Stimulated activated CD8-positive, alpha-beta memory T cell treated with anti-CD3 and anti-CD28 coated beads, Interleukin-7, amount 100 ng/mL, for 4 hours (primary cell): ENCODE measurements at regions not wholly inside any gene's neighbourhood (a gene's known extent, or its start where the extent isn't known, plus 50 kb on each side); places are given as distances from the start of the nearest gene placed in this dataset.

Source experiments
- DNase-seq, 2 donors: peaks; one replicate each; pipeline ENCODE4 v3.0.0-alpha.2; 2020; ENCODE audit warnings: low read depth in 2 of 2

DNA sequence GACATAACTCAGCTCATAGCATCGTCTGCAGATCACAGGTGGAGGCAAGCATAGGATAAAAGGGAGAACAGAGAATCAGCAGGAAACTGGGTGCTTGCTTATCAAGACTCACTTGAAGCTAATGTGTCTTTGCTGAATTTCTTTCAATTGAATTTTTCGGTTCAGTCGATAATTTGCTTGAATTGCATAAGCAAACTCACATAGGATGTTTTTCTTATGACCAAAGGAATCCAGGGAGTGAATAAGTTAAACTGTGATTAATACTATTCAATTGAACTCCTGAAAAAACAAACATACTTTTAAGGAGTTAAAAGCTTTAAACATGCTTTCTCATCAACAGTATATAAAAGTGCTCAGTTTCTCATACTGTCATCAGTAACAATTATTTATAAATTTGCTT lies 707.1 kb upstream of the ACVR2A start:
- DNase-seq, result no peak

DNA sequence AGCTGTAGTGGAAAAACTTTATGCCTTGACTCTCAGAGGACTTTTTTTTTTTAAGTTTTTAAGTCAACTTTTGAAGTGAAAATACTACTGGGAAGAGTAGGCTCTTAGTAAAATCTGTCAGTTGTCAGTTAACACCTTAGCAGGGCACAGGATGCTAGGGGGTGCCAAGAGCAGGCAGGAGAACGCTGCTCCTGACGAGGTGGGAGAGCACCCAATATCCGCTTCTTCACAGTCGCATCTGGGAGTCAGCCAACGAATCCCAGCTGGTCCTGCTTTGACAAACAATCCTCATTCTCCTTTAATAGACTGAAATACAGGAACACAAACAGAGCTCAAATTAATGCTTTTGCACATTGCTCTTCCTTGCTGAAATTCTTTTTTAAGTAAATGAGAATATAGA lies 709.5 kb upstream of the ACVR2A start:
- DNase-seq, result no peak

DNA sequence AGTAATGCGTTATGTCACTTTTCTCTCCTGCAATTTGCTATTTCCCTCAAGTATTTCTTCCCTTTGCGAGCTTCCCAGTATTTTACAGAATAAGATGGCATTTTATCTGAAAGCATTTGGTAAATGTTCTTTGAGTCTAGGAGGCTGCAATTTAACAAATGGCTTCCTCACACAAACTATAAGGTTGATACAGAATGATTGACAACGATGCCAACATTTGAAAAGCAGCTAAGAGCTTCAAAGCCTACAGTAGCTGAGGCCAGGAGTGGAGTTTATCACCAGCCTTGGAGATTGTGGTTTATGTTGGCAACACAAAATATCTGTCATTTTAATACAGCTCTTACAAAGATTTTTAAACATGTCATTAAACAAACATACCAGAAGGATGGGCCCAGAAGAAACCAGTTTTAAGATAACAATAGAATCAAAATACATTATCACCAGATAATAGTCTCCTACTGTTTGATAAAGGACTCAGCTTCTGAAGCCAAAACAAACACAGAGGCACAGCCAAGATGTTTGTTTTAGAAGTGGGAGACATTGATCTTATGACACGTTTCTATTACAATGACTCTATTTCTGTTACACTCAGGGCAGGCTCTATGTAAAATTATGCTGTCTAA lies 711.4 kb upstream of the ACVR2A start:
- no peak for DNase-seq

DNA sequence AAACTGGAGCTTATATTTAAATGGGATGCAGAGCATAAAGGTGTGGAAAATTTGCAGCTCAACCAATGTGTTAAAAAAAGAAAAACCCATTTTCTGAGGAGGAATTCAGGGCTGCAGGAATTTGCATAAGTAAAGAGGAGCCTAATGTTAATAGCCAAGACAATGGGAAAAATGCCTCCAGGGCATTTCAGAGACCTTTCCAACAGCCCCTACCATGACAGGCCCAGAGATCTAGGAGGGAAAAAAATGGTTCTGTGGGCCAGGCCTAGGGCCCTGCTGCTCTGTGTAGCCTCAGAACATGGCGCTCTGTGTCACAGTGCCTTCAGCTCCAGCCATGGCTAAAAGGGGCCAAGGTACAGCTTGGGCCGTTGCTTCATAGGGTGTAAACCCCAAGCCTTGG lies 719.7 kb upstream of the ACVR2A start:
- DNase-seq, result no peak

DNA sequence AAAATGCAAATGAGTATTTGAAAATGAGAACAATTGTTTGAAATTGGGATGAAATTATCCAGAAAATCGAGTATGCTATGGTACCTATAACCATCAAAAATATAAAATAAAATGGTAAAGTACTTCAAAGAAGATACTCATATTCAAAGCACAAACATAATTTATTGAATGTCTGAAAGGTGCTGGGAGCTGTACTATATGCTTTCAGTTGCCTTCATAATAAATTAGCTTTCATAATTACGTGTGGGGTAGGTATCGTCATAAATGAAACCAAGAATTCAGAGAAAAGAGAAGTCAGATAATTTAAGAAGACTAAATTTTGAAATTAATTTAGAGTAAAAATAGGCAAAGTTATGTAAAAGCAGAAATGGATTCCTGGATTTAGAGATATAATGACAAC lies 721.9 kb upstream of the ACVR2A start:
- no peak for DNase-seq

DNA sequence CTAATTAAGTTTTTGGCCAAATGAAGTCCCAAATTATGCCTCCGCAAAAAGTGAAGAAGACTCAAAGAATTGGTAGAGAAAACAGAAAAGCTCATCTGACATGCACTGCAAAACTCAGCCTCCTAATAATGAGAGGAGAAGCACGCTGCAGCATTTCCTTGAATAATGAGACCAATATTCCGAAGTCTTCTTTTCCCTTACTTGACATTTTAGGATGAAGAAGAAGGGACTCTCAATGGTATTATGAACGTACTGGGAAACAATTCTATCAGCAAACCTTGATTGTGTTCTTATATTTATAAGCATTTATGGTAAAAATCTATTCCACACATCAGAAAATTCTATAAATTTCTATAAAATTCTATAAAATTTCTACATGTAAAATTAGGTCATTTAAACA lies 733.9 kb upstream of the ACVR2A start:
- no peak for DNase-seq

DNA sequence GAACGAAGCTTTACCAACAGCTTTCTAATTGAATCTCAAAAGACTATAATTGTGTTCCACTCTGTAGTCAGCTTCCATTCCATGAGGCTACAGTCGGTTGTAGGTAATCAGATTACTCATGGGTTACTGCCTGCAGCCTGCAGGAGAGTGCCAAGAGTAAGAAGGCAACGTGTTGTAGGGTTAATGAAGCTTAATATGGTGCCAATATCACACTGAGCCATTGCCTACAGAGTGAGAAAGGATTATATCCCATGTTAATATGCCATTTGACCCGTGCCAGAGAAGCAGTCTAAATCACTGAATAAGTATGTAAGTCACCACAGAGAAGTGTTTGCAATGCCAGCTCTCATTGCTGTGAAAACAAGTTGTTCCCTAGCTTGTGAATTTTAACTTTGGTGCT lies 734.5 kb upstream of the ACVR2A start:
- no peak for DNase-seq

DNA sequence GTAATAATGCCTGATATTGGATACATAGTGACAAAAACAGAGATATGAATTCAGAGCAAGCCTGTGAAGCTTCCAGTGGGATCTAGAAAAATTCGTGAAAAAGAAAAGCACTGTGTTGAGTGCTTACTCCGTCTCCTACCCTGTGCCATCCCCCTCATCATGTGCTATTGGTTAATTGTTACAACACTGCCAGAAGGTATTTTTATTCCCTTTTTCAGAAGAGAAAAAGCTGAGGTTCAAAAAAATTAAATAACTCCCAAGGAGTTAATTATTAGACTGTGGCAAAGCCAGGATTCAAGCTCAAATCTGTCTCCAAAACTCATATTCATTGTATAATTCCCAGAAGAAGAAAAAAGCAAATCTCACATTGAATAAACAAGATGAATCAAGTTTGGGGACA lies 735.5 kb upstream of the ACVR2A start:
- DNase-seq, result no peak

DNA sequence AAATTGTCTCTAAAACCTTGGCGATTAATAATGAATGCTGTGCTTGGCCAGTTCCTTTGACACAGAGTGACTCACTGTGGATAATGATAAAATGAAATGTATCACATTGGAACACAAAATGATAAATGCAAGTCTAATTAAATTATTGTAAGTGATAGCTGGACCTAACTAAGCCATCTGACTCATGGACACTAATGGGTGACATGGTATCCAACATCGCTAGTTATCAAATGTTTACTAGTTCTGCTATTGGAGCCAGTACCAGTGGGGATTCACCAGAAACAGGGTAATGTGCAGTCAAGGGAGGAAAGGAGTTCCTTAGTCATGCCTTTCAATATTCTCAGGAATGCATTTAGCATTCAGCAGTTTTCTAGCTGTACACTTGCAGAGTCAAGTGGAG lies 736.3 kb upstream of the ACVR2A start:
- no peak for DNase-seq

DNA sequence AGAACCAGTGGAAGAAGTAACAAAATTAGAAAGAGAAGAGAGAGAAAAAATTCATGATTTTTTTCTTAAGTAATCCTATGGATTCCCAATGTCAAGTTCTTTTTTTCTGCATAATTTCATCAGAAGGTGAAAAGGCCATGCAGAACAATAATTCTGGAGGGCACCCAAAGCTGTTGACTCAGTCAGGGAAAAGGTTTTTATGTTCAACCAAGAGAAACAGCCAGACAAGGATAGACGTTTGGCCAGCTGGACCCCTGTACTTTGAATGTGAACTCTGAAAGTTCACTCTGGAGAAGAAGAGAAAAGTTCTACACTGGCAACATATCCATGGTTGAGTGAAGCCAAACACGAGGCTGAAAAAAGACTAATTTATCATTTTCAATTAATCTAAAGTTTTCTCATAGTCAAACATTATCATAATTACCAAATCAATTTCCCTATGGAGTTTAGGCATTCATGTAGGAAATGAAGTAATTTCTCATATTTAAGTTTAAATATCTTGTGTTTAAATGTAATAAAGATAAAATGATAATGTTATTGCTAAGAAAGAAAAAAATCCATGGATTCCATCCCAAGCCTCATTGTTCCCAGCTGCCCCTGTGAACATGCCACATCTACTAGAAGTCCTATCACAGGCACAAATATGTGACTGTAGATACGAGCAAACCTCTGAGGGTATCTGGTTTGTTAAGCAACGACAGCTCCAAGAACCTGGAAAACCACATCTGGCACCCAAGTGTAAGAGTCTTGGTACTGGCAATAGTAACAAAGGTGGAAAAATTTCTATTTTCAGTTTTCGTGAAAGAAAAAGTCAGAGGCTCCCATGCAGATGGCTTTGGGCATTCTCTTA lies 742.7 kb upstream of the ACVR2A start:
- no peak for DNase-seq

DNA sequence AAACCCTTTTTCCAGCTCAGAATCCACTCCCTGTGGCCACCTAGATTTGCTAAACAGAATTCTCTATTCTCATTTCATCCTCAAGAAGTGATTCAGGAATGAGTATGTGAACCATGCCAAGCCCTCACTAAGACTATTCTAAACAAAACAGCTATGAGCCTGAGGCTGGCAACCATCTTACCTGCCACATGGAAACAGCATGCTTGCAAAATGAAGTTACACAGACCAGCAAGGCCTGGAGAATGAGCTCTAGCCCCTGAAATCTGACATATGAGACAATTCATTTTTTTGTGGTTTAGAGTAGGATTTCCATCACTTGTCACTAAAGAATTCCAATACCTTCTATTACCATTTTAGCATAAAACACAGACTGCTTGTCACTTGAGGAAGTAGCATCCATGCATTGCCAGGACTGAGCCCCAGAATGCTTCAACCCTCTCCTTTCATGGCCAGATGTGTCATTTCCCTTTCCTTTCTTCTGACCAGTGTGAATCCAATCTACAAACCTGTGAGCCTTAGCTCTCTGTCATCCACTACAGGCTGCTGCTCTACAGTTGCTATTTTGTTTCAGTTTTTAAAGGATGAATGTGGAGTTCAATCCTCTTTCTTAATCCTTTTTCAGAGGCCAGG lies 744.3 kb upstream of the ACVR2A start:
- DNase-seq, result no peak

DNA sequence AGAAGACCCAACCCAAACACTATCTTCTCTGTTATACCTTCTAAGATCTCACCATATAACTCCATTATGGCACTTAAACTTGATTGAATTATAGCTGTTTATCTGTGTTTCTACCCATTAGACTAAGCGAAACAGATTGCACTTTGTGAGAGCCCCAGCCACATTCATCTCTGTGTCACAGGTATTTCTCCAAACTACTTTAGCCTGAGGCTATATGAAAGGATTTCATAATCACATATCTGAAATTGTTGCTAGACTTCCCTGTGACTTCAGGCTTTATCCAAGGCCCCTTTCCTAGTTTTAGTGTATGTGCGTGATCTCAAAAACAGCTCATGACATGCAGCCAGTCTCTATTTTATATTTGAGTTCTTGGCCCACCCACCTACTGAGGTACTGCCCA lies 745.0 kb upstream of the ACVR2A start:
- DNase-seq, result no peak

DNA sequence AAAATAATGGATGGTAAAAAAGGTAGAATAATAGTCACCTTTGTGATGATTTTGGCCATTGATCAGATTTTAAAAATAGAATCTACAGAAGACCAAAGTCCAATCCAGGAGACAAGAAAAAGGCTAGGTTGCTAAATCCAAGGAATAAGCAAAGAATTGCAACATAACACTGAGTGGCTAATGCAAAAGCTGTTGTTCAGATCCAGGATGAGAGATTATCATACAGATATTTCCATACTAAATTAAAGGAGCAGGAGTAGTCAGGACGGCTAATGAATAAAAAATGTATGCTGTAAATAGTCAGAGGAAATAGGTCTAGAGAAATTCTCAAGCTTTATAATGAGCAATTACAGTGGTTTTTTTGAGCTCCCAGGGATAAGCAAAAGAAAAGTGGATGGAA lies 745.9 kb upstream of the ACVR2A start:
- no peak for DNase-seq

DNA sequence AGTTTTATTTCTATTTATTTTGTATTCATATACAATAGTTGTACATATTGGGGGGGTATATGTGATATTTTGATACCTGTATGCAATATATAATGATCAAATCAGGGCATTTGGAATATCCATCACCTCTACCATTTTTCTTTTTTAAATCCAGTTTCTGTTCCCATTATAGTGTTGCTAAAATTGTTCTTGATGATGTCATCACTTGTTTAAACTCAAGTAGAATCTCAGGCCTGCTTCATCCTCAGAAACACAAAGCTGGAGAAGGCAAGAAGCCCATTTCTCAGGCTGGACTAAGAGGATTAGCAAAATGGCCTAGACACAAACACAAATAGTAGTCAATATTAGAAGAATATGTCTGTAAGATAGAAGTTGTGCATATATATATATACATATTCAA lies 747.1 kb upstream of the ACVR2A start:
- no peak for DNase-seq

DNA sequence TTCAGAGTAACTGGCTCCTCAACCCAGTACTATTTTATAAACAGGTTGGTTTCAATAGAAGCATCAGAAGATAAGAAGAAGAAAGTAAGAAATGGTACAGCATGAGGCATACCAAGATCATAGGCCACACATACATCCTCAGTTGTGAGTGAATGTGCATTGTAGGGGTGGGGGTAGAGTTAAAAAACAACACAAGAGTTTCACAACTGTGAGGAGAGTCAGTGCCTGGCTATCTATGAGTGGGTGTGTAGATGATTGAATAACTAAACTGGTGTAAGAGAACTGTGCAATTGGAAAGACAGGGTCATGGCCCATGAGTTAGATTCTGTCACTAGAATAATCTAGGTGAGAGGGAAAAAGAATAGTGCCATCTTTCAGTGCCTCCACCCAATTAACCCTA lies 748.2 kb upstream of the ACVR2A start:
- DNase-seq, result no peak

DNA sequence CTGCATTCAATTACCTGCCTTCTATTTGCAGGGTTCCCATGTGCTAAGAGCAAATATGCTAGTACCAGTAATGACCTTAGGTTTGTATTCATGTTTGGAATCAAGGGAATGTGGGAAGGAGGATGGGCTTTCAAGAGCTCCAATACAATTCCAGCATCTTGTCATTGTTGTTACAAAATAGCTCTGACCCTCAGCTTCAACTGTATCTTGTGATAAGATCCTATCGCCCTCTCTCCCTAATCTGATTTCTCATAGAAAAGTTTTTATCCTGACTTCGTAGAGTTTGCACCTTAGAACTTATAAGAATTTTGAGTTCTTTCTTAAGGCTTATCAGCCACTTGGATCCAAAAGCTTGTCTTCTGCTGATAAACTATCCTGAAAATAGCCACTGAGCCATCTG lies 749.5 kb upstream of the ACVR2A start:
- DNase-seq, result no peak

DNA sequence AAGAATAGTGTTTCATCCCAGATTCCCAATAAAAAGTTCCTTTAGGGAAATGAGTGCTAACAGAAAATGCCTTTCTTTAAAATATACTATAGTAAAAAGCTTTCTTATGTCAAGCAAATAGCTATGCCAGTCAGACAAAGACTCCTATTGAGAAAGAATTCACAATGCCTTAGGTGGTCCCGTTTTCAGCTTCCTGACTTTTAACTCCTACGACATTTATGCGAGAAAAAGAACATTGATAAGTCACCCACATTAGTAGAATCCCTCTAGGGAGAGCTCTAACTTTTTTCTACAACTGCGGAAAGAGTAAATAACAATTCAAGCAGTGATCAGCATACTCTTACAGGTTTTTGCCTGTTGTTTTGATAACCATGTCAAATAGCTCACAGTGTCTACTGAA lies 750.8 kb upstream of the ACVR2A start:
- no peak for DNase-seq

DNA sequence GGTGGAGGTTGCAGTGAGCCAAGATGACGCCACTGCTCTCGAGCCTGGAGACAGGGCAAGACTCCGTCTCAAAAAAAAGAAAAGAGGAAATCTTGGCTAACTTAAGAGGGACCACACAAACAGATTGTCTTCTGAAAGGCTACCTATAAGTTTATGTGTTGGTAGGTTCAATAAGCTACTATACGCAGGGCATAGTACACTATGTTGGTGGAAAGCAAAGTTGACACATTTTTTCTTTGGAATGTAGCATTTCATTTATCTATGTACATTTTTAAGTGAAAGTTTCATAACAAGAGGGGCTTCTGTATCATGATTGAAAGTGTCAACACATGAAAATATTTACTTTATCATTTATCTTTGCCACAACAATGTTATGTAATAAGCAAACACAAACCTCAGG lies 752.6 kb upstream of the ACVR2A start:
- no peak for DNase-seq

DNA sequence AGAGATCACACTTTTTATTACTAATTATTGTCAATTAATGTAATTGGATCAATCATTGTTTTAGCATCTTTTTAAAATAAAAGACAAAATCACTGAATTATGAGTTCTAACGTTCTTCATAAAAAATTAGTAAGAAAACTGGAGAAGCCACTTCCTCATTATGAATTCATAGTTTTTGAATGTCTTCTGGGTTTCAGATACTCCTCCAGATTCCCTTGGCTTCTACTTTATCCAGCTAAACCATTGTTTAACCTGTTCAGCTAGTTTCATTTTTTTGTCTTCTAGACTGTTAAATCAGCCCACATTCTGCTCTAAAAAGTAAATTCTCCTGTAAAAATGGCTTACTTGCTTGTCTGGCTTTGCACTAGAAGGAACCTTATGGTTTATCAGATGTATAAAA lies 753.4 kb upstream of the ACVR2A start:
- no peak for DNase-seq

DNA sequence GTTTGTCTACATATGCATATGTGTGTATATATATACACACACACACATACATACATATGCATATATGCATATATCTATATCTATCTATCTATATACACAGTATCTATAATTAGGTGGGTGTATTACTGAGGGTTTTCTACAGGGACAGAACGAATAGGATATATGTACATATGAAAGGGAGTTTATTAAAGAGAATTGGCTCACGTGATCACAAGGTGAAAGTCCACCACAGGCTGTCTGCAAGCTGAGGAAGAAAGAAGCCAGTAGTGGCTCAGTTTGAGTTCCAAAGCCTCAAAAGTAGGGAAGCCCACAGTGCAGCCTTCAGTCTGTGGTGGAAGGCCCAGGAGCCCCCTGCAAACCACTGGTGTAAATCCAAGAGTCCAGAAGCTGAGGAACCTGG lies 756.0 kb upstream of the ACVR2A start:
- no peak for DNase-seq

DNA sequence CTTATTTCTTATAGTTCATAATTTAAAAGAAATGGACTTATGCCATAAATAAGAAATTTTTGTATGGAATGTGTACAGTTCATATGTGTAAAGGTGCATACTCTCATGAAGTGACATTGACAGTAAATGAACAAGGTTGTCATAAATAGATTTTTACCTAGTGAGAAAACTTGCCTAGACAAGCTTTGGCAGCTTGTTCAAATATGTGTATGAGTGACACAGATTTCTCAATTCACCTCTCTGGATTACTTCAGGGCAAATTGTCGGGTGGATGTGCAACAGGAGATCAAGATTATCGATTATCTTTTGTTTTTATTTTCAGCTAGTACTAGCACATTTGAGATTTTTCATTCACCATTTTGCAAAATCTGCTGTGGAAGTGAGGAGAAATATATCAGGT lies 758.1 kb upstream of the ACVR2A start:
- DNase-seq, result no peak

DNA sequence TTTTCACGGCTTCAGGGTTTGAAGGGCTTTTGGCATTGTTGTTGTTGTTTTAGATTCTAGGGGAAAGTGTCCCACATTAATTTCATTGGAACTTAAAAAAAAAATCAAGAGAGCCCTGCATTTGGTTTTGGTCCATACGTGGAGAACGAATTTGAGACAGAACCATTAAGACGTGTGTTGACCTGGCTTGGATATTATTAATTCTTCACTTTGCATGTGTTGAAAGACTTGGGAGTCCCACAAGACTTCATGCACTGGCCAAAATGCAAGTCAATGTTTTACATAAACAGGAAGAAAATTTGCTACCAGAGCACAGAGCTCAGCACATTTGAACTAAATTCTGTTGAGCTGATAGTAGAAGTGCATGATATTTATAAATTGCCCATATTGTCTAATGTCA lies 761.2 kb upstream of the ACVR2A start:
- no peak for DNase-seq

DNA sequence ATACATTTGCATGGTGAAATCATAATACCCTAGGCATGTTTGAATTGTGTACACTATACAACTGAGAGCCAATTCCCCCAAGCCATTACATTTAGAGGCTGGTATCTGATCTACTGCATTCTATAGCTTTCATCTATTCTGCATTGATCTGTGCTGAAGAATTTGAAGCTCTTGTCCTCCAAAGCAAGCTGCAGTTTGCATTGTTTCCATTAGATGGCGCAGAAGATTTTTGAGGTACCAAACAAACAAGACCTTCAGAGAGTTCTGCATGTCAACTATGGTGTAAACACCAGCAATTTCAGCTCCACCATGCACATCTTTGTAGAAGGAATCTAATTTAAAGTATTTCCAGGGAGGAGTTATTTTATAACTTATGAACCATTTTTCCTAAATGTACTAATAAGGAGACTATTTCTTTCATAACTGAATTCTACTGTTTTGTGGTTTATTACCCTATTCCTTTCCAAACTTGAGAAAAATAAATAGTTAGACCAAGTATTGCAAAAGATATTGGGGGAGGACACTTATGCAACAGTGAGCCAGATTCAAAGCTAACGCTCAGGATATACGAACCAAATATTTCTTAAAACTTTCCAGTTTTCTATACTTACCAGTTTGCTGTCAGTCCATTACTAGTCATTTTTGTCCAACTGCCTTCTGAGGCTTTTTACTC lies 761.8 kb upstream of the ACVR2A start:
- DNase-seq, result peak in 1 of 2 donors; percentile 38
